DOHH2 (cell line): ENCODE measurements at regions not wholly inside any gene's neighbourhood (a gene's known extent, or its start where the extent isn't known, plus 50 kb on each side); places are given as distances from the start of the nearest gene placed in this dataset.

Source experiments
- EZH2phosphoT487 ChIP-seq: fragments of 200-600 bp; sonication (generic); IDR thresholded peaks from 2 replicates; pipeline ENCODE4 v1.6.1; 2017; ENCODE audit warnings: borderline replicate concordance, mild to moderate bottlenecking, antibody characterized with exemption, low read length, moderate library complexity, mixed read lengths
- TF ChIP-seq, protein P1 (sequence below): fragments of 200-600 bp; sonication (generic); IDR thresholded peaks from one replicate; pipeline ENCODE4 v1.5.1; 2014; ENCODE audit warnings: antibody characterized with exemption, mild to moderate bottlenecking, low read depth, low read length; ENCODE audit not compliant: poor library complexity, severe bottlenecking

- TF ChIP-seq, protein P1, sequence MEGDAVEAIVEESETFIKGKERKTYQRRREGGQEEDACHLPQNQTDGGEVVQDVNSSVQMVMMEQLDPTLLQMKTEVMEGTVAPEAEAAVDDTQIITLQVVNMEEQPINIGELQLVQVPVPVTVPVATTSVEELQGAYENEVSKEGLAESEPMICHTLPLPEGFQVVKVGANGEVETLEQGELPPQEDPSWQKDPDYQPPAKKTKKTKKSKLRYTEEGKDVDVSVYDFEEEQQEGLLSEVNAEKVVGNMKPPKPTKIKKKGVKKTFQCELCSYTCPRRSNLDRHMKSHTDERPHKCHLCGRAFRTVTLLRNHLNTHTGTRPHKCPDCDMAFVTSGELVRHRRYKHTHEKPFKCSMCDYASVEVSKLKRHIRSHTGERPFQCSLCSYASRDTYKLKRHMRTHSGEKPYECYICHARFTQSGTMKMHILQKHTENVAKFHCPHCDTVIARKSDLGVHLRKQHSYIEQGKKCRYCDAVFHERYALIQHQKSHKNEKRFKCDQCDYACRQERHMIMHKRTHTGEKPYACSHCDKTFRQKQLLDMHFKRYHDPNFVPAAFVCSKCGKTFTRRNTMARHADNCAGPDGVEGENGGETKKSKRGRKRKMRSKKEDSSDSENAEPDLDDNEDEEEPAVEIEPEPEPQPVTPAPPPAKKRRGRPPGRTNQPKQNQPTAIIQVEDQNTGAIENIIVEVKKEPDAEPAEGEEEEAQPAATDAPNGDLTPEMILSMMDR, result no peak
- no peak for TF ChIP-seq EZH2phosphoT487
Measured at GRCh38 chr4:179130122-179130714, 1688.0 kb upstream of the AGA start.
